T-cell (primary cell): ENCODE measurements at regions not wholly inside any gene's neighbourhood (a gene's known extent, or its start where the extent isn't known, plus 50 kb on each side); places are given as distances from the start of the nearest gene placed in this dataset.

Source experiments
- ATAC-seq, 4 experiments: fragments of 200-7000 bp in 3 of 4; fragments of 150-1000 bp in 1 of 4; cut with Tn5 transposase; replicated peaks in 1 of 4; 1 replicate in 3 of 4; 2 replicates in 1 of 4; pipeline ENCODE4 v1.10.0; 2021; ENCODE audit warnings: moderate library complexity in 3 of 4, mild to moderate bottlenecking in 2 of 4, moderate number of reproducible peaks in 1 of 4
- CTCF ChIA-PET, 2 donors: fragments of 300-600 bp; sonication (Branson Sonifier 250); formaldehyde crosslinking; loops; one replicate each; lab custom pipeline; 2022; ENCODE audit warnings: antibody characterized with exemption in 2 of 2; lab: Charles Lee
- POLR2A ChIA-PET, 2 donors: fragments of 300-600 bp; sonication (Branson Sonifier 250); formaldehyde crosslinking; loops; one replicate each; lab custom pipeline; 2022; ENCODE audit warnings: antibody characterized with exemption in 2 of 2; lab: Charles Lee
- DNase-seq, 35 experiments: peaks; one replicate each; pipeline versions ENCODE4 v3.0.0 to v3.0.0-alpha.2; 2013 to 2023
- H3K27ac ChIP-seq: one replicate; pipeline ENCODE4 v1.5.1; 2013; ENCODE audit warnings: low read length
- H3K27me3 ChIP-seq, 2 experiments: replicated peaks in 1 of 2; 1 replicate in 1 of 2; 2 replicates in 1 of 2; pipeline versions ENCODE4 v1.6.1 to v1.7.0; 2013; ENCODE audit warnings: low read length in 1 of 2, mixed read lengths in 1 of 2; ENCODE audit not compliant: control insufficient read depth in 2 of 2, insufficient read depth in 2 of 2; ENCODE audit errors: extremely low read depth in 1 of 2
- H3K36me3 ChIP-seq, 2 donors: 1 replicate in 1 of 2; 2 replicates in 1 of 2; pipeline versions ENCODE4 v1.6.1 to v1.7.0; 2013; ENCODE audit warnings: low read length in 1 of 2; ENCODE audit not compliant: control insufficient read depth in 2 of 2, insufficient read depth in 1 of 2; ENCODE audit errors: extremely low read depth in 1 of 2
- H3K4me1 ChIP-seq, 2 experiments: 1 replicate in 1 of 2; 2 replicates in 1 of 2; pipeline versions ENCODE4 v1.6.1 to v1.7.0; 2013; ENCODE audit warnings: low read length in 2 of 2, mixed read lengths in 1 of 2; ENCODE audit not compliant: insufficient read depth in 2 of 2, control insufficient read depth in 1 of 2; ENCODE audit errors: extremely low read depth in 1 of 2
- H3K4me3 ChIP-seq, 2 donors: 1 replicate in 1 of 2; 2 replicates in 1 of 2; pipeline versions ENCODE4 v1.5.1 to v1.7.0; 2013; ENCODE audit warnings: mild to moderate bottlenecking in 2 of 2, low read length in 1 of 2, moderate library complexity in 1 of 2; ENCODE audit not compliant: control insufficient read depth in 1 of 2; ENCODE audit errors: extremely low read depth in 1 of 2
- H3K9me3 ChIP-seq: 2 replicates; pipeline ENCODE4 v1.7.0; 2013
- H3K27ac Mint-ChIP-seq, 2 donors: one replicate each; pipeline ENCODE4 v1.8.0; 2020 to 2021; ENCODE audit warnings: mild to moderate bottlenecking in 2 of 2, mixed read lengths in 2 of 2
- H3K27me3 Mint-ChIP-seq, 2 donors: one replicate each; pipeline ENCODE4 v1.8.0; 2021 to 2022; ENCODE audit warnings: mixed read lengths in 2 of 2
- H3K36me3 Mint-ChIP-seq: one replicate; pipeline ENCODE4 v1.8.0; 2021; ENCODE audit warnings: mixed read lengths
- H3K4me1 Mint-ChIP-seq, 3 donors: one replicate each; pipeline ENCODE4 v1.8.0; 2020 to 2022; ENCODE audit warnings: mixed read lengths in 3 of 3, mild to moderate bottlenecking in 1 of 3
- H3K4me3 Mint-ChIP-seq, 3 donors: one replicate each; pipeline ENCODE4 v1.8.0; 2020 to 2022; ENCODE audit warnings: mild to moderate bottlenecking in 3 of 3, mixed read lengths in 3 of 3, moderate library complexity in 3 of 3
- H3K9me3 Mint-ChIP-seq, 3 donors: one replicate each; pipeline ENCODE4 v1.8.0; 2020 to 2022; ENCODE audit warnings: mixed read lengths in 3 of 3
- WGBS: methylation state at CpG from one replicate; pipeline ENCODE4 v1.1.5; 2013; ENCODE audit warnings: missing lambda C conversion rate; ENCODE audit not compliant: insufficient coverage; 5-methylcytosine and 5-hydroxymethylcytosine counted together

DNA sequence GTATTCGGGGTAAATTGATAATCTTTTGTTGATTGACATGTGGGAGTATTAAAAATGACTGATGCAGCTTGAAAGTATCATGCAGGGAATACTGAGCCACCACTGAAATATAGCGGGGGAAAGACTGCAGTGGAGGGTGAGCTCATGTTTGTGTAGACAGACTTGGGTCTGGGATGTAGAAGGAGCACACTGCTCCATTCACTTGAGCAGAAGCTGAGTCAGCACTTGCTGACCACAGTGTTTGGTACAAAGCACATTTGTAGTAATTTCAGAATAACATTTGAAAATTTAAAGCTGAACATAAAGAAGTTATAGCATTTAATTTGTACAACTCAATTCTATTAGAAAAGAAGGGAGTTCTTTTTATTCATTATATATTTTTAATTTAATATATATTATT, 304.3 kb upstream of the PRICKLE1 start:
- H3K36me3 Mint-ChIP-seq: no peaks in the 10 kb centered on the region
- H3K27ac Mint-ChIP-seq: no peak overlapping the region
- Histone ChIP-seq H3K4me1 (no peaks in the 10 kb centered on the region), H3K36me3 (no peaks in the 10 kb centered on the region), H3K4me3 (no peak overlapping the region), H3K27me3 (no peaks in the 10 kb centered on the region), H3K9me3 (no peaks in the 10 kb centered on the region), H3K27ac (no peak overlapping the region)
- ChIA-PET POLR2A (no interaction called here), CTCF (no interaction called here)
- H3K9me3 Mint-ChIP-seq: peaks cover 0 to 4% (median 4%) of the 10 kb centered on the region in 3 donors
- no peak overlapping the region for H3K4me3 Mint-ChIP-seq
- DNase-seq: no peak
- no peaks in the 10 kb centered on the region for H3K27me3 Mint-ChIP-seq
- ATAC-seq: no peak
- no peaks in the 10 kb centered on the region for H3K4me1 Mint-ChIP-seq
- 60% methylated on average over 1 of the region's 2 CpGs for WGBS

DNA sequence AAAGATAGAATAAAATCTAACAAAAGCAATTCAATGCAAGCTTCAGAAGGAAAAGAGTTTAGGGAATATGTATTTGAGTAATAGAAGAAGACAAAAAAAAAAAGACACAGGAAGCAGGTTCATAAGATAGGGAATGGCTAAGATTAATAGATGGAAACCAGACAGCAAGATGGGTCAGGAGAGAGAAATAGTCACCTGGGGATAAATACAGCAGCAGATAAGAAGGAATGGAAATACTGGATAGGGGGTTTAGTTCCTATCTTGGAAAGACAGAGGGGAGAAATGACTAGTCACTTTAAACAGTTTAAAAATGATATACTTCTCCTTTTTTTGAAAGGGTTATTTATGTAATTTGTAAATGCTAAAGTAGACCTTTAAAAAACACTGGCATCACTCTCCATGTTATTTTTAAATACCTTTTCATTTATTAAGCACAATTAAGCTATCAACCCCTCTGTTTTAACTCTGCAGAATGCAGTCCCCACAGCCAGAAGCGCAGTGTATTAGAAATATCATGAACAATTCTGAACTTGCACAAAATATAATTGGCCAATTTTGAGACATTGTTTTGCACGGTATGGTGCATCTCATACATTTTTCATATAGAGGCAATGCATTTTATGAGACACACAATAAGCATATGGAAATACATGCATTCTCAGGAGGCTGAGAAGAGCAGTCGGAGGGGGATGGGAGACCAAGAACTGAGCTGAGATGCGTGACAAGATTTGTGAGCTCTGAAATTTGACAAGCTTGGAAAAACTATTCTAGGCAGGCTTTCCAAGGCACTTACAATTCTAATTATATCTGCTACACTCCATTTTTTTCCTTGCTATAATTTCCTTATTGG, 303.4 kb upstream of the PRICKLE1 start:
- H3K27ac ChIP-seq: no peak overlapping the region
- ChIA-PET CTCF (no interaction called here), POLR2A (no interaction called here)
- no peaks in the 10 kb centered on the region for H3K27me3 ChIP-seq
- Mint-ChIP-seq H3K9me3 (peaks cover 0 to 9% (median 4%) of the 10 kb centered on the region in 3 donors), H3K4me1 (no peaks in the 10 kb centered on the region), H3K4me3 (no peak overlapping the region), H3K36me3 (no peaks in the 10 kb centered on the region), H3K27ac (no peak overlapping the region), H3K27me3 (no peaks in the 10 kb centered on the region)
- 100% methylated on average over 1 of the region's 4 CpGs for WGBS
- no peak overlapping the region for H3K4me3 ChIP-seq
- no peaks in the 10 kb centered on the region for H3K36me3 ChIP-seq
- ATAC-seq (no peak), DNase-seq (no peak)
- H3K4me1 ChIP-seq: no peaks in the 10 kb centered on the region
- H3K9me3 ChIP-seq: no peaks in the 10 kb centered on the region

DNA sequence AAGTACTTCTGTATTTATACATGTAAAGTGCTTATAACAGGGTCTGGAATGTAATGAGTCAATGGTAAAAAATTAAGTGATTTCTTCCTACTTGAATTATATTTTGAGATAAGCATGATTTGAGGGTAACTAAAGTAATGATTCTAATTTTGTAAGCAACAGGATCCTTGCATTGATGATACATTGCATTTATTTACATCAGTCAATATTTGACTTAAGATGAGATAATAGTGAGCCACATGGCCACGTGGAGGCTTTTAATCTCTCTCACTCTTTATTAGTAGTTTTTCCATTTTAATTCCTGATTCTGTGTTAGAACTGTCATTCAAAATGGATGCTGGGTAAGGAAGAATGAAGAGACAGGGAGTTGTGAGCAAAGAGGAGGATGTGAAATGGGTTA, 298.1 kb upstream of the PRICKLE1 start:
- H3K4me1 Mint-ChIP-seq: no peaks in the 10 kb centered on the region
- H3K36me3 Mint-ChIP-seq: no peaks in the 10 kb centered on the region
- Histone ChIP-seq H3K4me3 (no peak overlapping the region), H3K36me3 (no peaks in the 10 kb centered on the region), H3K9me3 (no peaks in the 10 kb centered on the region), H3K4me1 (no peaks in the 10 kb centered on the region), H3K27me3 (no peaks in the 10 kb centered on the region), H3K27ac (no peak overlapping the region)
- no peaks in the 10 kb centered on the region for H3K27me3 Mint-ChIP-seq
- H3K9me3 Mint-ChIP-seq: peaks cover 0 to 11% (median 6%) of the 10 kb centered on the region in 3 donors
- CTCF ChIA-PET: no interaction called here
- POLR2A ChIA-PET: no interaction called here
- no peak overlapping the region for H3K27ac Mint-ChIP-seq
- WGBS: no CpG with 5 or more reads among the region's 1 CpG
- ATAC-seq (no peak), DNase-seq (no peak)
- H3K4me3 Mint-ChIP-seq: no peak overlapping the region

DNA sequence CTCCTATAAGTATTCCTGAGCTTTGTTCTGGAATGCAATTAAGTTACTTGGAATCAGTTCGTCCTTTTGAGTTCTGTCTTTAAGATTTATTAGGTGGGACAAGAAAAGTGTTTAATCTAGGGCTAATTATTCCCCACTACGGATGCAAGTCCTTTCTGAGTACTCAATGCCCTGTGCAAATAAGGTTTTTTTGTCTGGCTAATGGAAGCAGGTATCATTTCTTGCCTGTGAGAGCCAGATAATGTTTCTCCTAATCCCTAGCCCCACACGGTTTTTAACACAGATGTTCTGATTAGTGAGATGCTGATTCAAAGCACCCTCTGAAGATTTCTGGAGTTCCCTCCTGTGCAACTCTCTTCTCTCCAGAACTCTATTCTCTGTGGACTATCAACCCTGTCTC, 296.6 kb upstream of the PRICKLE1 start:
- ATAC-seq: no peak
- no peaks in the 10 kb centered on the region for H3K27me3 ChIP-seq
- POLR2A ChIA-PET: no interaction called here
- H3K27me3 Mint-ChIP-seq: no peaks in the 10 kb centered on the region
- no peak for DNase-seq
- 13% methylated on average over 1 of the region's 3 CpGs for WGBS
- no peak overlapping the region for H3K27ac ChIP-seq
- H3K36me3 ChIP-seq: no peaks in the 10 kb centered on the region
- no peak overlapping the region for H3K4me3 ChIP-seq
- no peaks in the 10 kb centered on the region for H3K36me3 Mint-ChIP-seq
- no peaks in the 10 kb centered on the region for H3K4me1 ChIP-seq
- no peaks in the 10 kb centered on the region for H3K4me1 Mint-ChIP-seq
- no peaks in the 10 kb centered on the region for H3K9me3 ChIP-seq
- H3K27ac Mint-ChIP-seq: no peak overlapping the region
- H3K4me3 Mint-ChIP-seq: no peak overlapping the region
- CTCF ChIA-PET: no interaction called here
- H3K9me3 Mint-ChIP-seq: peaks cover 5 to 13% (median 10%) of the 10 kb centered on the region in 3 donors

DNA sequence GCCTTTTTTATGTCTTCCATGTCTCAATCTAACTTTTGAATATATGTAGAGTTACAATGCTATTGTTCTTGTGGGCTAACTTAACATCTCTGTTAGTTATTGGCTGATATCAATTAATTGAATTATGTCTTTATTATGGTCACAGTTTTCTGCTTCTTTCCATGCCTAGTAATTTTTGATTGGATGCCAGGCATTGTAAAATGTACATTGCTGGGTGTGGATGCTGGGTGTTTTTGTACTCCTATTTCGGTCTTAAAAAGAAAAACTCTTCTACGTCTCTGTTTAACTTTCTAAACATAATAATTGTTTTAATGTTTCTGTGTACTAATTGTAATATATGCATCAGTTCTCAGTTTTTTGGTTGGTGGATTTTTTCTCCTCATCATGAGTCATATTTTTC, 296.1 kb upstream of the PRICKLE1 start:
- Mint-ChIP-seq H3K27me3 (no peaks in the 10 kb centered on the region), H3K9me3 (peaks cover 8 to 17% (median 13%) of the 10 kb centered on the region in 3 donors), H3K27ac (no peak overlapping the region), H3K4me1 (no peaks in the 10 kb centered on the region), H3K36me3 (no peaks in the 10 kb centered on the region), H3K4me3 (no peak overlapping the region)
- DNase-seq (no peak), ATAC-seq (no peak)
- Histone ChIP-seq H3K4me1 (no peaks in the 10 kb centered on the region), H3K36me3 (no peaks in the 10 kb centered on the region), H3K27me3 (no peaks in the 10 kb centered on the region), H3K9me3 (no peaks in the 10 kb centered on the region), H3K27ac (no peak overlapping the region), H3K4me3 (no peak overlapping the region)
- CTCF ChIA-PET: no interaction called here
- WGBS: no CpG with 5 or more reads among the region's 2 CpGs
- POLR2A ChIA-PET: no interaction called here

DNA sequence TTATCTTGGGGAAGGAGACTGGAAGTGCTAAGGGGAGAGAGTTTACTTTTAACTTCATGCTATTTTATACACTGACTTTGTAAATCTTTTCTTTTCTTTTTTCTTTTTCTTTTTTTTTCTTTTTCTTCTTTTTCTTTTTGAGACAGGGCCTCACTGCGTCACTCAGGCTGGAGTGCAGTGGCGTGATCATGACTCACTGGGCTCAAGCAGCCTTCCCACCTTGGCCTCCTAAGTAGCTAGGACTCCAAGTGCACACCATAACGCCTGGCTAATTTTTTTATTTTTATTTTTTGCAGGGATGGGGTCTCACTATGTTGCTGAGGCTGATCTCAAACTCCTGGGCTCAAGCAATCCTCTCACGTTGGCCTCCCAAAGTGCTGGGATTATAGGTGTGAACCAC, 294.6 kb upstream of the PRICKLE1 start:
- no peak overlapping the region for H3K27ac ChIP-seq
- H3K27me3 ChIP-seq: no peaks in the 10 kb centered on the region
- no peaks in the 10 kb centered on the region for H3K36me3 ChIP-seq
- Mint-ChIP-seq H3K9me3 (peaks cover 8 to 23% (median 13%) of the 10 kb centered on the region in 3 donors), H3K27me3 (no peaks in the 10 kb centered on the region), H3K36me3 (no peaks in the 10 kb centered on the region), H3K4me3 (no peak overlapping the region), H3K27ac (no peak overlapping the region), H3K4me1 (no peaks in the 10 kb centered on the region)
- ChIA-PET CTCF (no interaction called here), POLR2A (no interaction called here)
- no peaks in the 10 kb centered on the region for H3K9me3 ChIP-seq
- DNase-seq (no peak), ATAC-seq (no peak)
- no peaks in the 10 kb centered on the region for H3K4me1 ChIP-seq
- H3K4me3 ChIP-seq: no peak overlapping the region
- no CpG with 5 or more reads among the region's 4 CpGs for WGBS
